H1 (cell line): ENCODE measurements at regions not wholly inside any gene's neighbourhood (a gene's known extent, or its start where the extent isn't known, plus 50 kb on each side); places are given as distances from the start of the nearest gene placed in this dataset.
"Not testable (repeated sequence)": the region's sequence is repeated elsewhere in the genome, so short reads cannot be mapped to it uniquely, and the experiment has no call there.

Source experiments
- CTCF ChIA-PET: fragments of 300-600 bp; sonication (Branson Sonifier 250); formaldehyde crosslinking; loops from one replicate; lab custom pipeline; 2021; ENCODE audit not compliant: partially characterized antibody; lab: Charles Lee
- POLR2A ChIA-PET: fragments of 300-600 bp; sonication (Branson Sonifier 250); formaldehyde crosslinking; loops from one replicate; lab custom pipeline; 2021; ENCODE audit warnings: inconsistent platforms; ENCODE audit not compliant: partially characterized antibody; lab: Charles Lee
- DNase-seq, 2 experiments: peaks; one replicate each; pipeline versions ENCODE4 v3.0.0 to v3.0.0-alpha.2; 2010 to 2022; ENCODE audit warnings: low spot score in 2 of 2, low read depth in 1 of 2, mixed read lengths in 1 of 2
- FAIRE-seq: peaks from 2 replicates; lab custom pipeline; 2011; peaks lifted over from hg19 to GRCh38; lab: Jason Lieb, UNC
- H2AFZ ChIP-seq: 2 replicates; pipeline ENCODE4 v1.8.1; 2012; ENCODE audit warnings: low read length, inconsistent platforms
- H2AK5ac ChIP-seq: 2 replicates; pipeline ENCODE4 v1.6.1; 2013; ENCODE audit warnings: low read depth, low read length
- H2BK120ac ChIP-seq: replicated peaks from 2 replicates; pipeline ENCODE3; 2013; ENCODE audit warnings: low read depth, low read length, inconsistent platforms
- H2BK12ac ChIP-seq: 2 replicates; pipeline ENCODE4 v1.6.1; 2013; ENCODE audit warnings: low read depth, low read length
- H2BK15ac ChIP-seq: 2 replicates; pipeline ENCODE4 v1.6.1; 2013; ENCODE audit warnings: low read length
- H2BK20ac ChIP-seq: 2 replicates; pipeline ENCODE4 v1.6.1; 2013; ENCODE audit warnings: low read length
- H2BK5ac ChIP-seq: 2 replicates; pipeline ENCODE4 v1.6.1; 2013; ENCODE audit warnings: low read depth, low read length
- H3K14ac ChIP-seq: 2 replicates; pipeline ENCODE4 v1.6.1; 2013; ENCODE audit warnings: inconsistent platforms; ENCODE audit not compliant: insufficient read length
- H3K18ac ChIP-seq: 2 replicates; pipeline ENCODE4 v1.6.1; 2013; ENCODE audit warnings: low read length; ENCODE audit errors: extremely low read depth
- H3K23ac ChIP-seq: 2 replicates; pipeline ENCODE4 v1.6.1; 2013; ENCODE audit warnings: inconsistent platforms; ENCODE audit not compliant: insufficient read length
- H3K23me2 ChIP-seq: 2 replicates; pipeline ENCODE4 v1.6.1; 2013; ENCODE audit warnings: low read depth, low read length
- H3K27ac ChIP-seq: 2 replicates; pipeline ENCODE4 v1.6.1; 2011; ENCODE audit warnings: low read depth, low read length, inconsistent platforms
- H3K27me3 ChIP-seq, 4 experiments: replicated peaks in 1 of 4; 1 replicate in 1 of 4; 2 replicates in 3 of 4; pipeline versions ENCODE4 v1.6.1 to v1.8.1; 2011 to 2013; ENCODE audit warnings: low read length in 3 of 4, mild to moderate bottlenecking in 3 of 4, inconsistent platforms in 2 of 4, mixed read lengths in 2 of 4, moderate library complexity in 1 of 4; ENCODE audit not compliant: control insufficient read depth in 3 of 4, insufficient read depth in 3 of 4; ENCODE audit errors: extremely low read depth in 1 of 4
- H3K36me3 ChIP-seq, 4 experiments: 2 replicates each; pipeline versions ENCODE4 v1.6.1 to v1.8.1; 2011 to 2013; ENCODE audit warnings: mild to moderate bottlenecking in 4 of 4, low read length in 3 of 4, moderate library complexity in 2 of 4, control low read depth in 1 of 4, inconsistent platforms in 1 of 4; ENCODE audit not compliant: insufficient read depth in 4 of 4, control insufficient read depth in 2 of 4
- H3K4ac ChIP-seq: replicated peaks from 2 replicates; pipeline ENCODE3; 2013; ENCODE audit warnings: low read length, low read depth, mixed read lengths, inconsistent platforms; ENCODE audit not compliant: insufficient read length
- H3K4me1 ChIP-seq, 4 experiments: replicated peaks in 1 of 4; 1 replicate in 1 of 4; 2 replicates in 3 of 4; pipeline versions ENCODE4 v1.6.1 to v1.8.1; 2011 to 2013; ENCODE audit warnings: low read length in 3 of 4, inconsistent platforms in 2 of 4, mixed read lengths in 1 of 4; ENCODE audit not compliant: insufficient read depth in 4 of 4, control insufficient read depth in 3 of 4
- H3K4me2 ChIP-seq, 2 experiments: 2 replicates each; pipeline versions ENCODE4 v1.6.1 to v1.8.1; 2011 to 2013; ENCODE audit warnings: low read depth in 2 of 2, low read length in 2 of 2, control low read depth in 1 of 2, inconsistent platforms in 1 of 2, mild to moderate bottlenecking in 1 of 2; ENCODE audit not compliant: insufficient read depth in 1 of 2
- H3K4me3 ChIP-seq, 4 experiments: fragments of 200-600, 300-600 bp in 1 of 4; sonication (generic), shearing (Covaris generic), sonication (Bioruptor Twin) in 1 of 4; 2 replicates each; pipeline versions ENCODE4 v1.5.1 to v1.8.1; 2011 to 2016; ENCODE audit warnings: low read length in 4 of 4, low read depth in 3 of 4, control low read depth in 2 of 4, inconsistent platforms in 2 of 4, mild to moderate bottlenecking in 2 of 4, mixed read lengths in 1 of 4, moderate library complexity in 1 of 4; ENCODE audit not compliant: insufficient read depth in 2 of 4; ENCODE audit errors: extremely low read depth in 1 of 4
- H3K56ac ChIP-seq: replicated peaks from 2 replicates; pipeline ENCODE3; 2013; ENCODE audit warnings: low read depth, mild to moderate bottlenecking, mixed read lengths, low read length, inconsistent platforms; ENCODE audit not compliant: insufficient read length
- H3K79me1 ChIP-seq: 2 replicates; pipeline ENCODE4 v1.6.1; 2013; ENCODE audit warnings: low read depth, low read length, control low read depth
- H3K79me2 ChIP-seq, 2 experiments: 2 replicates each; pipeline versions ENCODE4 v1.6.1 to v1.8.1; 2012 to 2013; ENCODE audit warnings: low read length in 2 of 2, mild to moderate bottlenecking in 2 of 2, inconsistent platforms in 1 of 2; ENCODE audit not compliant: insufficient read depth in 2 of 2, control insufficient read depth in 1 of 2
- H3K9ac ChIP-seq, 4 experiments: replicated peaks in 1 of 4; 1 replicate in 1 of 4; 2 replicates in 3 of 4; pipeline versions ENCODE4 v1.6.1 to v1.8.1; 2011 to 2013; ENCODE audit warnings: low read depth in 3 of 4, low read length in 3 of 4, control low read depth in 2 of 4, mild to moderate bottlenecking in 2 of 4, moderate library complexity in 2 of 4, inconsistent platforms in 1 of 4; ENCODE audit errors: extremely low read depth in 1 of 4
- H3K9me3 ChIP-seq, 2 experiments: 2 replicates each; pipeline versions ENCODE4 v1.6.1 to v1.8.1; 2012 to 2013; ENCODE audit warnings: mild to moderate bottlenecking in 2 of 2, moderate library complexity in 2 of 2, control low read depth in 1 of 2, inconsistent platforms in 1 of 2, low read depth in 1 of 2, low read length in 1 of 2, mixed read lengths in 1 of 2; ENCODE audit not compliant: insufficient read depth in 2 of 2
- H4K20me1 ChIP-seq, 2 experiments: replicated peaks in 1 of 2; 2 replicates each; pipeline versions ENCODE3 to v1.8.1; 2011 to 2013; ENCODE audit warnings: inconsistent platforms in 2 of 2, low read length in 2 of 2, mild to moderate bottlenecking in 1 of 2; ENCODE audit not compliant: insufficient read depth in 2 of 2, control insufficient read depth in 1 of 2
- H4K5ac ChIP-seq: 2 replicates; pipeline ENCODE4 v1.6.1; 2013; ENCODE audit warnings: low read length, low read depth, mixed read lengths, inconsistent platforms; ENCODE audit not compliant: insufficient read length
- H4K8ac ChIP-seq: 2 replicates; pipeline ENCODE4 v1.8.0; 2013; ENCODE audit warnings: mild to moderate bottlenecking, moderate library complexity, low read length, inconsistent platforms; ENCODE audit not compliant: insufficient read depth; ENCODE audit errors: extremely low read depth
- H4K91ac ChIP-seq: replicated peaks from 2 replicates; pipeline ENCODE3; 2013; ENCODE audit warnings: low read length, mixed read lengths, inconsistent platforms; ENCODE audit not compliant: insufficient read length
- WGBS, 2 experiments: shearing (Covaris generic) in 1 of 2; methylation state at CpG; one replicate each; pipeline versions ENCODE4 v1.1.6 to v1.1.7; 2013 to 2015; ENCODE audit warnings: low lambda C conversion rate in 2 of 2, mixed read lengths in 2 of 2, inconsistent platforms in 1 of 2, low coverage in 1 of 2, missing lambda C conversion rate in 1 of 2; ENCODE audit not compliant: insufficient replicate concordance in 2 of 2, insufficient coverage in 1 of 2, insufficient read length in 1 of 2; ENCODE audit errors: extremely low coverage in 1 of 2, missing lambda C conversion rate in 1 of 2; 5-methylcytosine and 5-hydroxymethylcytosine counted together

GRCh38 chr4:49321511-49322300 is 335.6 kb downstream of the CWH43 start:
- H3K27ac ChIP-seq, H3K79me2 ChIP-seq, H3K23ac ChIP-seq, H3K79me1 ChIP-seq, H3K4me1 ChIP-seq, H4K8ac ChIP-seq, H3K27me3 ChIP-seq, H3K18ac ChIP-seq, H2BK12ac ChIP-seq, H3K56ac ChIP-seq, H3K14ac ChIP-seq, H4K5ac ChIP-seq, POLR2A ChIA-PET, H2BK15ac ChIP-seq, FAIRE-seq, H2AFZ ChIP-seq, H3K23me2 ChIP-seq, H3K9ac ChIP-seq, DNase-seq, H3K4me2 ChIP-seq, H2BK120ac ChIP-seq, H2BK20ac ChIP-seq, H3K36me3 ChIP-seq, H3K4ac ChIP-seq, H4K91ac ChIP-seq, H3K4me3 ChIP-seq, H4K20me1 ChIP-seq, H2AK5ac ChIP-seq, CTCF ChIA-PET, H2BK5ac ChIP-seq: not testable (repeated sequence)
- WGBS, 2 experiments = 83% methylated on average over 12 of the region's 12 CpGs; no CpG with 5 or more reads in 1 of the 2 experiments
- H3K9me3 ChIP-seq = peaks cover 18 to 29% of the 10 kb centered on the region in 2 experiments
